ENCODE measurements at regions not wholly inside any gene's neighbourhood (a gene's known extent, or its start where the extent isn't known, plus 50 kb on each side); places are given as distances from the start of the nearest gene placed in this dataset.
"Not testable (repeated sequence)": the region's sequence is repeated elsewhere in the genome, so short reads cannot be mapped to it uniquely, and the experiment has no call there.

DNA sequence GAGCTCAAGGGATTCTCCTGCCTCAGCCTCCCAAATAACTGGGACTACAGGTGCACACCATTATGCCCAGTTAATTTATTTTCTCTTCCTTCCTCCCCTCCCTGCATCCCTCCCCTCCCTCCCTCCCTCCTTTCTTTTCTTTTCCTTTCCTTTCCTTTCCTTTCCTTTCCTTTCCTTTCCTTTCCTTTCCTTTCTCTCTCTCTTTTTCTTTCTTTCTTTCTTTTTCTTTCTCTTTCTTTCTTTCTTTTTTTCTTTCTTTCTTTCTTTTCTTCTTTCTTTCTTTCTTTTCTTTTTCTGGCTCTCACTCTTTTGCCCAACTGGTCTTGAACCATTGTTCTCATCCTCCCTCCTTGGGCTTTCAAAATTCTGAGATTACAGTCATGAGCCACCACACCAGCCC lies 873.0 kb upstream of the KLHL1 start:
- TF ChIP-seq, protein P1, sequence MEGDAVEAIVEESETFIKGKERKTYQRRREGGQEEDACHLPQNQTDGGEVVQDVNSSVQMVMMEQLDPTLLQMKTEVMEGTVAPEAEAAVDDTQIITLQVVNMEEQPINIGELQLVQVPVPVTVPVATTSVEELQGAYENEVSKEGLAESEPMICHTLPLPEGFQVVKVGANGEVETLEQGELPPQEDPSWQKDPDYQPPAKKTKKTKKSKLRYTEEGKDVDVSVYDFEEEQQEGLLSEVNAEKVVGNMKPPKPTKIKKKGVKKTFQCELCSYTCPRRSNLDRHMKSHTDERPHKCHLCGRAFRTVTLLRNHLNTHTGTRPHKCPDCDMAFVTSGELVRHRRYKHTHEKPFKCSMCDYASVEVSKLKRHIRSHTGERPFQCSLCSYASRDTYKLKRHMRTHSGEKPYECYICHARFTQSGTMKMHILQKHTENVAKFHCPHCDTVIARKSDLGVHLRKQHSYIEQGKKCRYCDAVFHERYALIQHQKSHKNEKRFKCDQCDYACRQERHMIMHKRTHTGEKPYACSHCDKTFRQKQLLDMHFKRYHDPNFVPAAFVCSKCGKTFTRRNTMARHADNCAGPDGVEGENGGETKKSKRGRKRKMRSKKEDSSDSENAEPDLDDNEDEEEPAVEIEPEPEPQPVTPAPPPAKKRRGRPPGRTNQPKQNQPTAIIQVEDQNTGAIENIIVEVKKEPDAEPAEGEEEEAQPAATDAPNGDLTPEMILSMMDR (IDR thresholded peaks at IDR 0.05): not testable (repeated sequence)
- not testable (repeated sequence) for TF ChIP-seq POLR2A (IDR thresholded peaks at IDR 0.05; ENCODE audit: low read depth)

Data from esophagus muscularis mucosa (tissue), 3 donors.